GM18498 (cell line): ENCODE measurements at regions not wholly inside any gene's neighbourhood (a gene's known extent, or its start where the extent isn't known, plus 50 kb on each side); places are given as distances from the start of the nearest gene placed in this dataset.

Experiments used
- ATAC-seq: cut with Tn5 transposase; IDR thresholded peaks from one replicate; pipeline ENCODE4 v1.9.1; 2021; ENCODE audit warnings: mild to moderate bottlenecking, moderate library complexity; ENCODE audit not compliant: unreplicated experiment

GRCh38 chr16:87186446-87186845 lies 130.7 kb downstream of the C16orf95 start:
- ATAC-seq: no peak

- ATAC-seq: no peak
Measured at GRCh38 chr16:87186876-87187533, 130.2 kb downstream of the C16orf95 start.

GRCh38 chr16:87188104-87188503 lies 129.1 kb downstream of the C16orf95 start:
- no peak for ATAC-seq

GRCh38 chr16:87189426-87189825 lies 127.8 kb downstream of the C16orf95 start:
- ATAC-seq: no peak

- ATAC-seq: no peak
Measured at GRCh38 chr16:87190288-87191230, 126.6 kb downstream of the C16orf95 start.

- no peak for ATAC-seq
Measured at GRCh38 chr16:87192452-87193073, 124.6 kb downstream of the C16orf95 start.

- no peak for ATAC-seq
Measured at GRCh38 chr16:87194172-87194571, 123.0 kb downstream of the C16orf95 start.

- ATAC-seq: no peak
Measured at GRCh38 chr16:87195161-87195560, 122.0 kb downstream of the C16orf95 start.

GRCh38 chr16:87196231-87196630 lies 121.0 kb downstream of the C16orf95 start:
- ATAC-seq: no peak

GRCh38 chr16:87196661-87197060 lies 120.5 kb downstream of the C16orf95 start:
- ATAC-seq: no peak

- ATAC-seq: no peak
Measured at GRCh38 chr16:87198328-87198832, 118.8 kb downstream of the C16orf95 start.

GRCh38 chr16:87198881-87199280 lies 118.3 kb downstream of the C16orf95 start:
- no peak for ATAC-seq

- ATAC-seq: no peak
Measured at GRCh38 chr16:87199379-87199778, 117.8 kb downstream of the C16orf95 start.

- ATAC-seq: no peak
Measured at GRCh38 chr16:87199901-87200300, 117.3 kb downstream of the C16orf95 start.

GRCh38 chr16:87200637-87201036 lies 116.6 kb downstream of the C16orf95 start:
- no peak for ATAC-seq

GRCh38 chr16:87201052-87201451 lies 116.1 kb downstream of the C16orf95 start:
- ATAC-seq: no peak

GRCh38 chr16:87201790-87202189 lies 115.4 kb downstream of the C16orf95 start:
- no peak for ATAC-seq

- ATAC-seq: no peak
Measured at GRCh38 chr16:87202346-87202745, 114.8 kb downstream of the C16orf95 start.

GRCh38 chr16:87203060-87203656 lies 114.0 kb downstream of the C16orf95 start:
- no peak for ATAC-seq

GRCh38 chr16:87206646-87207451 lies 110.3 kb downstream of the C16orf95 start:
- ATAC-seq: no peak
